ENCODE measurements at regions not wholly inside any gene's neighbourhood (a gene's known extent, or its start where the extent isn't known, plus 50 kb on each side); places are given as distances from the start of the nearest gene placed in this dataset.

GRCh38 chr6:14681699-14682487, 564.0 kb upstream of the JARID2 start:
- TF ChIP-seq ZBTB1 (CRISPR knock-in tag; IDR thresholded peaks at IDR 0.05; ENCODE audit: borderline replicate concordance): no peak
- TF ChIP-seq ZNF24 (IDR thresholded peaks at IDR 0.05): no peak
- no peak for TF ChIP-seq NFE2L2 (IDR thresholded peaks at IDR 0.05; ENCODE audit: low read length)
- no peak for TF ChIP-seq ZNF572 (CRISPR knock-in tag; IDR thresholded peaks at IDR 0.05)
- no peak for TF ChIP-seq SPEN (CRISPR knock-in tag; IDR thresholded peaks at IDR 0.05; ENCODE audit: low read depth)
- no peak for TF ChIP-seq RAD21 (CRISPR knock-in tag; IDR thresholded peaks at IDR 0.05)
- TF ChIP-seq CTCF (CRISPR knock-in tag; IDR thresholded peaks at IDR 0.05): no peak
- no peak for TF ChIP-seq ZNF746 (CRISPR knock-in tag; IDR thresholded peaks at IDR 0.05)

Measured in HepG2 (cell line).